NB4 (cell line): ENCODE measurements at regions not wholly inside any gene's neighbourhood (a gene's known extent, or its start where the extent isn't known, plus 50 kb on each side); places are given as distances from the start of the nearest gene placed in this dataset.

Experiments
- DNase-seq: peaks from one replicate; pipeline ENCODE4 v3.0.0; 2010; ENCODE audit warnings: low read depth
- H3K4me3 ChIP-seq: one replicate; pipeline ENCODE4 v1.5.1; 2011; ENCODE audit warnings: mild to moderate bottlenecking, low read depth, low read length, moderate library complexity
- MYC ChIP-seq: IDR thresholded peaks from 2 replicates; pipeline ENCODE4 v1.6.1; 2011; ENCODE audit warnings: low read depth, low read length
- POLR2A ChIP-seq: IDR thresholded peaks from 2 replicates; pipeline ENCODE4 v1.6.1; 2011; ENCODE audit warnings: mild to moderate bottlenecking; ENCODE audit not compliant: insufficient read length; ENCODE audit errors: extremely low read depth
- TF ChIP-seq, protein P1 (sequence below): IDR thresholded peaks from one replicate; pipeline ENCODE4 v1.5.1; 2012; ENCODE audit warnings: low read depth, low read length
- TF ChIP-seq, protein P2 (sequence below): IDR thresholded peaks from 2 replicates; pipeline ENCODE4 v1.6.1; 2011; ENCODE audit warnings: low read depth, low read length

DNA sequence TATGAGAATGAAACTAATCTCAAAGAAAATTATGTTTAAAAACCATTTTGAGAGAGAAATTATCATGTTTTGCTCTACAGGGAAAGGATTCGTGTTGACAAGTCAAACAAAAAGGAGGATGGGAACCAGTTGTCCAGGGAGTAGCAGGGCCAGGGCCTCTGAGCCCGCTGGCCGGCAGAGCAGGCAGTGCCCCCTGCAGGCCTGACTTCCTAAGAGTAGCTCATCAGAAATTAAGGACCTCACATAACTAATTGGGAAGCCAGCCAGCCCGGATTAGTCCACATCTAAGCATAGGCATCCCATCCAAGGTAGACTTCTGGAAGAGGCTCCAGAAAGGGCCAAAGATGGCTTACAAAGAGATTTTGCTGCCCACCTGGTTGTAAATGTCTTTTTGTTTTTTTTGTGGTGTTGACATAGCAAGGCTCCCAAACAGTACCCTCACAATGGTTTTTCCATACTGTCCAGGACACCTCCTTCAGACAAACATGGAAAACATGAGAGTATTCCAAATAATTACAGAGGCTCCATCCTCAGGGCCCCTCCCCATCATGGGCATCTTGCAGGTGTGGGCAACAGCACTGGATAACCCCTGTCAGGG lies 241.2 kb upstream of the TANK start:
- no peak overlapping the region for H3K4me3 ChIP-seq
- peak; percentile 63 for DNase-seq
- TF ChIP-seq, protein P1, sequence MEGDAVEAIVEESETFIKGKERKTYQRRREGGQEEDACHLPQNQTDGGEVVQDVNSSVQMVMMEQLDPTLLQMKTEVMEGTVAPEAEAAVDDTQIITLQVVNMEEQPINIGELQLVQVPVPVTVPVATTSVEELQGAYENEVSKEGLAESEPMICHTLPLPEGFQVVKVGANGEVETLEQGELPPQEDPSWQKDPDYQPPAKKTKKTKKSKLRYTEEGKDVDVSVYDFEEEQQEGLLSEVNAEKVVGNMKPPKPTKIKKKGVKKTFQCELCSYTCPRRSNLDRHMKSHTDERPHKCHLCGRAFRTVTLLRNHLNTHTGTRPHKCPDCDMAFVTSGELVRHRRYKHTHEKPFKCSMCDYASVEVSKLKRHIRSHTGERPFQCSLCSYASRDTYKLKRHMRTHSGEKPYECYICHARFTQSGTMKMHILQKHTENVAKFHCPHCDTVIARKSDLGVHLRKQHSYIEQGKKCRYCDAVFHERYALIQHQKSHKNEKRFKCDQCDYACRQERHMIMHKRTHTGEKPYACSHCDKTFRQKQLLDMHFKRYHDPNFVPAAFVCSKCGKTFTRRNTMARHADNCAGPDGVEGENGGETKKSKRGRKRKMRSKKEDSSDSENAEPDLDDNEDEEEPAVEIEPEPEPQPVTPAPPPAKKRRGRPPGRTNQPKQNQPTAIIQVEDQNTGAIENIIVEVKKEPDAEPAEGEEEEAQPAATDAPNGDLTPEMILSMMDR, result peak; percentile 65
- TF ChIP-seq MYC, result no peak
- TF ChIP-seq, protein P2, sequence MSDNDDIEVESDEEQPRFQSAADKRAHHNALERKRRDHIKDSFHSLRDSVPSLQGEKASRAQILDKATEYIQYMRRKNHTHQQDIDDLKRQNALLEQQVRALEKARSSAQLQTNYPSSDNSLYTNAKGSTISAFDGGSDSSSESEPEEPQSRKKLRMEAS, result no peak
- no peak for TF ChIP-seq POLR2A

DNA sequence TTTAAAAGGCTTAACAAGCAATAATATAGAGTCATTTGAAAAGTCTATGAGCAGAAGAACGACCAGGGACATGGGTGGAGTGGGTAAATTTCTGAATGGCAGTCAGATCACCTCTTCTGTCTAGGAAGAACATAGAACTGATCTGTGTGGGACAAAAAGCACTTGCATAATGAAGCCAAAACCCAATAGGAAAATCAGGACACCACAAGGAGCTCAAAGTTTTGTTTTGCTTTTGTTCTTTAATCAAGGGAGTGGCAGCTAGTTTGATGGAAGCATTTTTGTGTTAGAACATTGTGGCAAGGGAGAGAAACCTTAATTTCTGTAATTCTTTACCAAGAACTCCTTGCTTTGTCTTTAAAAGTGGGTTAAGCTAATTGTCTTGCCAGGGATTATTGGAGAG lies 240.2 kb upstream of the TANK start:
- TF ChIP-seq, protein P1, result no peak
- no peak for TF ChIP-seq POLR2A
- no peak for TF ChIP-seq MYC
- TF ChIP-seq, protein P2, result no peak
- H3K4me3 ChIP-seq, result no peak overlapping the region
- DNase-seq, result no peak

DNA sequence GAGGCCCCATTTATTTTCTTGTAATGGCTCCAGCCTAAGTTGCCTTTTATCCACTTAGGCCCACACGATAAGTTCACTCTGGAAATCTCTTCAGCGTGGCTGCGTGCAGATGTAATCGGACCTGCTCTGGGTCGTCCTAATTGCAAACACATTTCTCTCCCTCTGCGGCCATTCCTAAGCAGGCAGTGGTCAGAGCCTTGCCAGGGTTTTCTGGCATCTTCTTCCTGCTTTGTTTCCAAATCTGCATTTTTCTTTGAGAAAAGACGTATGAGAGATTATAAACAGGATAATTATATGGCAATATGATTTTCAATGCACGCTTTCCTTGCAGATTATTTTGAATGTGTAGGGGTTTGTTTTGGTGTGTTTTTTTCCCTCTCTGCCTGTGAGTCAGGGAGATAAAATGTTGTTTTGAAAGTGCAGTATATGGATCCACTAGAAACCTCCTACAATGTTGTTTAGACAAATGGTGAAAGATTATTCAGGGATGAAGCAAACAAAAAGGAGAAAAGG lies 239.4 kb upstream of the TANK start:
- DNase-seq, result no peak
- TF ChIP-seq, protein P1, result no peak
- TF ChIP-seq POLR2A (no peak), MYC (no peak)
- TF ChIP-seq, protein P2, result no peak
- H3K4me3 ChIP-seq, result no peak overlapping the region

DNA sequence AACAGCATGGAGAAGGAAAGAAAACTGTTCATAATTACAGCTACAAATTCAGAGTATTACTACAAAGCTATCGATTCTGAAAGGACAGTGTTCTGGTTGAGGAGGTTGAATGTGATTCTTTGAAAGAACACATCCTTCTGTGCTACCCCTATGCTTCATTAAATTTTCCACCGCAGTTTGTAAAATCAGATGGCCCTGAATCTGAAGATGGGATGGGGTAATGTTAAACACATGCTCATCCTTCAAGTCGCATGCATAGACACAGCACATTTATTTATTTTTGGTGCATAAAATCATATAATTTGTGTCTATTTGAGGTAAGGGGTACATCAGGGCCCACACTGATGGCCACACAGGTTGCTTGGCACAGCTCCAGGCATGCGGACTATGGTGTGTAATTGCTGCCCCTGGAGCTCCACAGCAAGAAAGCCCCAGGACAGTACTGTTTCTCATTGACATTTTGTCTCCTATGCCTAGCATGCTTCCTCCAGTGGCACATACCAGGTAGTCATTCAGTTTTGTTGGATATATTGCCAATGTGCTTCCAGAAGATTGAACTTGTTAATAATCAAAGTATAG lies 238.8 kb upstream of the TANK start:
- H3K4me3 ChIP-seq, result no peak overlapping the region
- DNase-seq, result no peak
- TF ChIP-seq MYC (no peak), POLR2A (no peak)
- TF ChIP-seq, protein P1, result no peak
- TF ChIP-seq, protein P2, result no peak

DNA sequence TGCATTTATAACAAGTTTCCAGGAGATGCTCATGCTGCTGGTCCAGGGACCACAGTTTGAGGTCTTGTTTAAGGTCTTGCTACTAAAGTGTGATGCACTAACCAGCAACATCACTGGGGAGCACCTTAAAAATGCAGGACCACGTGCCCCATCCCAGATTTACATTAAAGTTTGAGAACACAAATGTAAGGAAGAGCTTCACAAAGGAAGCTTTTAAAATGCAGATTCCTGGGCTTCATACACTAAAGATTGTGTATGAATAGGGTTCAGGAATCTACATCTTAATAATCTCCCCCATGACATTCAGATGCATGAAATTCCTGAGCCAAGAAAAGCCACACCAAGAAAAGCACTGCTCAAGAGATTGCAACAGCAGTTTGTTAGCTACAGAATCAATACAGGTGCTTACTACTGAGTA lies 235.3 kb upstream of the TANK start:
- H3K4me3 ChIP-seq, result no peak overlapping the region
- no peak for DNase-seq
- TF ChIP-seq POLR2A (no peak), MYC (no peak)
- TF ChIP-seq, protein P2, result no peak
- TF ChIP-seq, protein P1, result no peak
